ENCODE measurements at regions not wholly inside any gene's neighbourhood (a gene's known extent, or its start where the extent isn't known, plus 50 kb on each side); places are given as distances from the start of the nearest gene placed in this dataset.

DNA sequence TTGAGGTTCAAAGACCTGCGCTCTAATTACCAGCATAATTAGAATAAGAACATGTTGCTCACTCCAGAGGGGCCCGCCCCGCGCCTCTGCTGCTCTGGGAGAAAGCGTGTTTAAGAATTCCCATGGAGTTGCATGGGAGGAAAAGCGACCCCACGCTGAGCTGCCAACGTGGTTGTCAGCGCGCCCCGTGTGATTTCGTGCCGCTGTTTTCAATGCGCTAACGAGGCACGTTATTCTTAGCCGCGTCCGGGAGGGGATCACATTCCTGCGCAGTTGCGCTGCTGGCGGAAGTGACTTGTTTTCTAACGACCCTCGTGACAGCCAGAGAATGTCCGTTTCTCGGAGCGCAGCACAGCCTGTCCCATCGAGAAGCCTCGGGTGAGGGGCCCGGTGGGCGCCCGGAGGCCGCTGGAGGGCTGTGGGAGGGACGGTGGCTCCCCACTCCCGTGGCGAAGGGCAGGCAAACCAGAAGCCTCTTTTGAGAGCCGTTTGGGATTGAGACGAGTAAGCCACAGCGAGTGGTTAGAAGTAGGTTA, 173.8 kb upstream of the SOX1 start:
- TF ChIP-seq, protein P1, sequence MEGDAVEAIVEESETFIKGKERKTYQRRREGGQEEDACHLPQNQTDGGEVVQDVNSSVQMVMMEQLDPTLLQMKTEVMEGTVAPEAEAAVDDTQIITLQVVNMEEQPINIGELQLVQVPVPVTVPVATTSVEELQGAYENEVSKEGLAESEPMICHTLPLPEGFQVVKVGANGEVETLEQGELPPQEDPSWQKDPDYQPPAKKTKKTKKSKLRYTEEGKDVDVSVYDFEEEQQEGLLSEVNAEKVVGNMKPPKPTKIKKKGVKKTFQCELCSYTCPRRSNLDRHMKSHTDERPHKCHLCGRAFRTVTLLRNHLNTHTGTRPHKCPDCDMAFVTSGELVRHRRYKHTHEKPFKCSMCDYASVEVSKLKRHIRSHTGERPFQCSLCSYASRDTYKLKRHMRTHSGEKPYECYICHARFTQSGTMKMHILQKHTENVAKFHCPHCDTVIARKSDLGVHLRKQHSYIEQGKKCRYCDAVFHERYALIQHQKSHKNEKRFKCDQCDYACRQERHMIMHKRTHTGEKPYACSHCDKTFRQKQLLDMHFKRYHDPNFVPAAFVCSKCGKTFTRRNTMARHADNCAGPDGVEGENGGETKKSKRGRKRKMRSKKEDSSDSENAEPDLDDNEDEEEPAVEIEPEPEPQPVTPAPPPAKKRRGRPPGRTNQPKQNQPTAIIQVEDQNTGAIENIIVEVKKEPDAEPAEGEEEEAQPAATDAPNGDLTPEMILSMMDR (IDR thresholded peaks at IDR 0.05) = no peak
- DNase-seq (ENCODE audit: low spot score) (no peak), ATAC-seq (ENCODE audit: low FRiP score) (no peak)

GRCh38 chr13:111893607-111894443, 173.1 kb upstream of the SOX1 start:
- ATAC-seq (ENCODE audit: low FRiP score) (no peak), DNase-seq (ENCODE audit: low spot score) (no peak)
- TF ChIP-seq, protein P1 (IDR thresholded peaks at IDR 0.05) = no peak

- ATAC-seq (ENCODE audit: low FRiP score) (no peak), DNase-seq (ENCODE audit: low spot score) (no peak)
- TF ChIP-seq, protein P1 (IDR thresholded peaks at IDR 0.05) = no peak
Observed at GRCh38 chr13:111895896-111896821, 170.8 kb upstream of the SOX1 start.

DNA sequence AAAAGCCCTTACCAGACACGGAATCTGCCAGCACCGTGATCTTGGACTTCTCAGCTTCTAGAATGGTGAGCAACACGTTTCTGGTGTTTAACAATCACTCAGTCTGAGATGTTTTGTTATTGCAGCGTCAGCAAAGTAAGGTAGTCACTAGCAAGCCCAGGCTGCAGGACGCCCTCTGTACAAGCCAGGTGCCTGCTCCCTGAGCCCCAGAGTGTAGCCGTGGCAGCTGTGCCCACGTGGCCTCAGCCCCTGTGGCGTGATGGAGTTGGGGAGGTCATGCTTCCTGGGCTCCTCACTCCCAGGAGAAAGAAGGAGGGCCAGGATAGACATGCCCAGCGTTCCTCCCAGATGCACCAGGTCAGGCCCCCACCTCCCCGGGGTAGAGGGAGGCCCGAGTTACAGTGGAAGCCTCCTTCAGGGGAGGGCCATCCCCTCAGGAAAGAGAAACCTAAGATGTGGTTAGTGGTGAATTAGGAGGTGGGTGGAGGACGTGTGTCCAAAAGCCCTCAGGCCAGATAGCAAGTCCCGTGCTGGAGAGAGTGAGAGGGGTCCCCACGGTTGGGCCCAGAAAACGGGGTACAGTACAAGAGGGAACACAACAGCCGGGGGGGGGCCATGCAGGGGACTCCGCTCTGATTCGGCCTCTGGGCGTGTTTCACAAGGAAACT, 169.6 kb upstream of the SOX1 start:
- ATAC-seq (ENCODE audit: low FRiP score) = no peak
- DNase-seq (ENCODE audit: low spot score) = no peak
- TF ChIP-seq, protein P1 (IDR thresholded peaks at IDR 0.05) = no peak

DNA sequence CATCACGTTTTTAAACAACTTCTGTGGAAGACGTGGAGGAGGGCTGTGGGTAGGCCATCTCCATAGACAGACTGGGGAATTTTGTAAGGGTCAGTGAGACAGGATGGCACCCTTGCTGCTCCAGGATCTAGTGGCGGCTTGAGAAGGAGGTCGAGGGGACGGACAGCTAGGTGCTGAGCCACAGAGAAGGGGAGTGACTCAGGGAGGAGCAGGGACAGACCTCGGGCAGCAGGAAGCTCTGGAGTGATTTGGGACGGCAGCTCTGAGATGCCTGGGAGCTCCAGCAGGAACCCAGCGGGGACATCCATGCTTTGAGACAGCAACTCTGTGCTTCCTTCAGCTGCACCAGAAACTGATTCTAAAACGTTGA, 169.1 kb upstream of the SOX1 start:
- TF ChIP-seq, protein P1 (IDR thresholded peaks at IDR 0.05) = no peak
- ATAC-seq (ENCODE audit: low FRiP score) = no peak

DNA sequence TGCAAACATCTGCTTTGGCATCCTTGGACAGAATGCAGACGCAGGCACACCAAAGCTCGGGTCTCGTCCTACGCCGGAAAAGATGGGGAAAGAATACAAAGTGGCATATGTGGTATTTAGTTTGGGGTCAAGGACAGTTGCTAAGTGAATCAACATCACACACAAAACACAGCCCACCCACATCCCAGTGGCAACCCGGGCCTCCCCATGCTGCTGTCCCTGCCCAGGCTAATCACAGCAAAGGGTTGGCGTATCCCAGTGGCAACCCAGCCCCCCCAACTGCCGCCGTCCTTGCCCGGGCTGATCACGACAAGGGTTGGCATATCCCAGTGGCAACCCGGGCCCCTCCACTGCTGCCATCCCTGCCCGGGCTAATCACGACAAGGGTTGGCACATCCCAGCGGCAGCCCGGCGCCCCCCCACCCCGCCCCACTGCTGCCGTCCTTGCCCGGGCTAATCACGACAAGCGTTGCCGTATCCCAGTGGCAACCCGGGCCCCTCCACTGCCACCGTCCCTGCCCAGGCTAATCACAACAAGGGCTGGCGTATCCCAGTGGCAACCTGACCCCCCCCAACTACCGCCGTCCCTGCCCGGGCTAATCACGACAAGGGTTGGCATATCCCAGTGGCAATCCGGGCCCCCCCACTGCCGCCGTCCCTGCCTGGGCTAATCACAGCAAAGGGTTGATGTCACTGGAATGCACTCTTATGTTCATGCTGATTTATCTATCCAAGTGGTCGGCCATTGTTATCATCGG, 167.8 kb upstream of the SOX1 start:
- no peak for DNase-seq (ENCODE audit: low spot score)
- no peak for ATAC-seq (ENCODE audit: low FRiP score)
- TF ChIP-seq, protein P1 (IDR thresholded peaks at IDR 0.05) = no peak

More for the DNA sequence above, 169.1 kb upstream of the SOX1 start:
- no peak for DNase-seq (ENCODE audit: low spot score)
